ENCODE measurements at regions not wholly inside any gene's neighbourhood (a gene's known extent, or its start where the extent isn't known, plus 50 kb on each side); places are given as distances from the start of the nearest gene placed in this dataset.

DNA sequence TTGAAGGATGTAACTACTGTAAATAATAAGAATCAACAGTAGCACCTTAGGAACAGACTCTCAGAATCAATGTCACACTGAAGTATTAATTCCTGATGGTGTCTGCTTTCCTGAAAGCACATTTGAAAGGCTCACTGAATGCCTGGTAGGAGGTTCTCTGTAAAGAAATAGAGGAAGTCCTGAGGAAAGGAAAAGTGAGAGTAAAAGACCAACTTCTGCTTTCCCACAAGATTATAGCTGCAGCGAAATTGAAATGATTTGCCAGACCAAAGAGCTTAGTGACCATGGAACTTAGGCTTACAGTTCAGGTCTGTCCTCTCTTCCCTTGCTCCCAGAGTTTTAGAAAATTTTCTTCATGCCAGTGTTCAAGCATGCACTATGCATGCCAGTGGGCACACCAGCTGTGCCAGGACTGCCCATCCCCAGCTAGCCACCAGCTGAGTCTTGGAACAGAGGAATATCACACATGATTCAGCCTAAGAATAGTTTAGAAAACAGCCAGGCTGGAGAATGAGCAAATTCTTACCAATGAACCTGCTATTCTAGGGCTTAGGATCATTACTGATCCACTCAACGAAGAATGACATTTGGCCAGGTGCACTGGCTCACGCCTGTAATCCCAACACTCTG, 123.2 kb downstream of the HERPUD2 start:
- TF ChIP-seq POLR2A (IDR thresholded peaks at IDR 0.05; ENCODE audit: low read length) = no peak
- TF ChIP-seq GATA1 (IDR thresholded peaks at IDR 0.05; ENCODE audit: low read depth, low read length) = no peak
